ENCODE measurements at regions not wholly inside any gene's neighbourhood (a gene's known extent, or its start where the extent isn't known, plus 50 kb on each side); places are given as distances from the start of the nearest gene placed in this dataset.

DNA sequence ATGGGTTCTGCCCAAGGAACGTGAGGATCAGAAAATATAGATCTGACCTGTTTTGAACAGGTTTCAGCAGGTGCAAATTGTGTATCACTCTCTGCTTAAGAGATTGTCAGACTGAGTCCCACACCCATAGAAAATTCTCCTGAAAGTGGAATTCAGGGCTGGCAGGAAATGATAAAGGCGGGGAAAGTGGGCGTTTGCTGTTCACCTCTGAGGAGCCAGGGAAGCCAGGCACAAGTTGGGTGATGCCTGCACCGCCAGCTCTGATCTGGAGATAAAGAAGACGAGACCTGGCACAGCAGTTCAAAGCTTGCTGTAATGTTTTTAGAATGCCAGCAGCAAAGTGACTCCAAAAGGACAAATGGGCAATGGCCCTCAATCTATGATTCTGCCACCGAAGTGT, 356.5 kb upstream of the SOX5 start:
- Histone ChIP-seq H3K27me3 (ENCODE audit: low read length) (0 out of 2 replicates have a peak, but pooled peaks cover under 1% of the 10 kb centered on the region), H3K79me2 (ENCODE audit: insufficient read depth, low read length) (no peaks in the 10 kb centered on the region), H3K9me2 (replicated peaks; ENCODE audit: insufficient read depth, low read length) (no peaks in the 10 kb centered on the region), H3K9ac (ENCODE audit: low read length) (no peak overlapping the region), H3K4me2 (ENCODE audit: low read depth, low read length, poor library complexity, severe bottlenecking) (no peak overlapping the region), H2AFZ (ENCODE audit: low read depth, low read length, severe bottlenecking) (no peak overlapping the region), H3K4me3 (ENCODE audit: insufficient read depth, low read length, poor library complexity, severe bottlenecking) (no peak overlapping the region), H3K9me3 (ENCODE audit: insufficient read depth, low read length) (no peaks in the 10 kb centered on the region), H3K27ac (ENCODE audit: low read depth, low read length) (no peak overlapping the region), H3F3A (ENCODE audit: insufficient read depth) (no peaks in the 10 kb centered on the region), H4K20me1 (ENCODE audit: low read depth, low read length) (no peaks in the 10 kb centered on the region), H3K36me3 (ENCODE audit: low read length) (no peaks in the 10 kb centered on the region)
- no peak for TF ChIP-seq CTCF (IDR thresholded peaks at IDR 0.05; ENCODE audit: insufficient read depth, low read length, poor library complexity, severe bottlenecking)

DNA sequence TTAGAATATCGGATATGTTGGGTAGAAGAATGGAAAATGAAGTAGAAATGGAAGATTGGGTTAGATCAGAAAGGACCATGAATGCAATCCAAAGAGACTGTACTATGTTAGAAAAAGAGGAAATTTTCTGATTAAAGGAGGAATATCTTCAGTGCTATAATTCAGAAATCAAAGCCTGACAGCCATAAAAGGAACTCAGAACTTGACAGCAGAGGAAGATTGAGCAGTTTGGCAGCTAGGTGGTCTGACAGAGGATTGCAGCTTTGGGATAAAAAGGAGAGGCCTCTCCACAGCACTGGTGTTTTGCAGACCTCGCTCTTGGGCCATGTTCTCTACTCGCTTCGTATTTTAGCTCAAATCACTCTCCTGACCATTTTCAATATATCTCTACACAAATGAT, 354.8 kb upstream of the SOX5 start:
- Histone ChIP-seq H3K4me3 (ENCODE audit: insufficient read depth, low read length, poor library complexity, severe bottlenecking) (no peak overlapping the region), H3K27ac (ENCODE audit: low read depth, low read length) (no peak overlapping the region), H3K4me2 (ENCODE audit: low read depth, low read length, poor library complexity, severe bottlenecking) (no peak overlapping the region), H3K9me3 (ENCODE audit: insufficient read depth, low read length) (no peaks in the 10 kb centered on the region), H3K27me3 (ENCODE audit: low read length) (0 out of 2 replicates have a peak, but pooled peaks cover 4% of the 10 kb centered on the region), H3K36me3 (ENCODE audit: low read length) (no peaks in the 10 kb centered on the region), H3F3A (ENCODE audit: insufficient read depth) (no peaks in the 10 kb centered on the region), H3K9ac (ENCODE audit: low read length) (no peak overlapping the region), H3K79me2 (ENCODE audit: insufficient read depth, low read length) (no peaks in the 10 kb centered on the region), H2AFZ (ENCODE audit: low read depth, low read length, severe bottlenecking) (no peak overlapping the region), H3K9me2 (replicated peaks; ENCODE audit: insufficient read depth, low read length) (no peaks in the 10 kb centered on the region), H4K20me1 (ENCODE audit: low read depth, low read length) (no peaks in the 10 kb centered on the region)
- TF ChIP-seq EZH2phosphoT487 (conservative IDR thresholded peaks at IDR 0.05; ENCODE audit: low read length) (no peak), CTCF (IDR thresholded peaks at IDR 0.05; ENCODE audit: insufficient read depth, low read length, poor library complexity, severe bottlenecking) (no peak)

DNA sequence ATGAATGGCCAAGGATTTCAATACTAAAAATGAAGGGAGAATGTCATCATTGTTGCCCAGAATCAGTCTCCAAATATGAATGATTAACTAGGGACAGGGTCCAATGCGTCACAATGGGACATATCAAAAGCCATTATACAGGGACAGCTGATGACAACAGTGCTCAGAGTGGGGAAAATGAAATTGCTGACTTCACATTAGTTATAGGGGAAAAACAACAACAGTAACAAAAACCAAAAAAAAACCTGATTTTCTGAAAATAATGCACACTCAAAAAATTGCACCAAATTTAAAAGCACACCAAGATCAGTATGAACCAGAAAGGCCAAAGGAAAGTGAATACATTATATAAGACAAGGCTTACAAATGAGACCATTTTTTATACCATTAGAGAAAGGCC, 353.2 kb upstream of the SOX5 start:
- H3K27ac ChIP-seq (ENCODE audit: low read depth, low read length): no peak overlapping the region
- H3K79me2 ChIP-seq (ENCODE audit: insufficient read depth, low read length): no peaks in the 10 kb centered on the region
- no peak for TF ChIP-seq CTCF (IDR thresholded peaks at IDR 0.05; ENCODE audit: insufficient read depth, low read length, poor library complexity, severe bottlenecking)
- H3K9me3 ChIP-seq (ENCODE audit: insufficient read depth, low read length): no peaks in the 10 kb centered on the region
- H3K4me3 ChIP-seq (ENCODE audit: insufficient read depth, low read length, poor library complexity, severe bottlenecking): no peak overlapping the region
- no peaks in the 10 kb centered on the region for H3K9me2 ChIP-seq (replicated peaks; ENCODE audit: insufficient read depth, low read length)
- 0 out of 2 replicates have a peak, but pooled peaks cover 4% of the 10 kb centered on the region for H3K27me3 ChIP-seq (ENCODE audit: low read length)
- no peaks in the 10 kb centered on the region for H4K20me1 ChIP-seq (ENCODE audit: low read depth, low read length)
- no peaks in the 10 kb centered on the region for H3K36me3 ChIP-seq (ENCODE audit: low read length)
- no peaks in the 10 kb centered on the region for H3F3A ChIP-seq (ENCODE audit: insufficient read depth)
- H3K9ac ChIP-seq (ENCODE audit: low read length): no peak overlapping the region
- H2AFZ ChIP-seq (ENCODE audit: low read depth, low read length, severe bottlenecking): no peak overlapping the region
- no peak overlapping the region for H3K4me2 ChIP-seq (ENCODE audit: low read depth, low read length, poor library complexity, severe bottlenecking)

GRCh38 chr12:24297516-24297915, 348.0 kb upstream of the SOX5 start:
- TF ChIP-seq EZH2phosphoT487 (conservative IDR thresholded peaks at IDR 0.05; ENCODE audit: low read length) (no peak), CTCF (IDR thresholded peaks at IDR 0.05; ENCODE audit: insufficient read depth, low read length, poor library complexity, severe bottlenecking) (no peak)
- Histone ChIP-seq H3K4me3 (ENCODE audit: insufficient read depth, low read length, poor library complexity, severe bottlenecking) (no peak overlapping the region), H3K27me3 (ENCODE audit: low read length) (0 out of 2 replicates have a peak, but pooled peaks cover 4% of the 10 kb centered on the region), H3F3A (ENCODE audit: insufficient read depth) (no peaks in the 10 kb centered on the region), H2AFZ (ENCODE audit: low read depth, low read length, severe bottlenecking) (no peak overlapping the region), H3K9me3 (ENCODE audit: insufficient read depth, low read length) (no peaks in the 10 kb centered on the region), H3K79me2 (ENCODE audit: insufficient read depth, low read length) (no peaks in the 10 kb centered on the region), H3K9ac (ENCODE audit: low read length) (no peak overlapping the region), H3K4me2 (ENCODE audit: low read depth, low read length, poor library complexity, severe bottlenecking) (no peak overlapping the region), H4K20me1 (ENCODE audit: low read depth, low read length) (no peaks in the 10 kb centered on the region), H3K36me3 (ENCODE audit: low read length) (no peaks in the 10 kb centered on the region), H3K9me2 (replicated peaks; ENCODE audit: insufficient read depth, low read length) (no peaks in the 10 kb centered on the region), H3K27ac (ENCODE audit: low read depth, low read length) (no peak overlapping the region)
